Natural killer cell treated with Interleukin-12 subunit alpha and Interleukin-12 subunit beta and Interleukin-15 and Interleukin-18, amount 100 ng/mL, for 72 hours (primary cell): ENCODE measurements at regions not wholly inside any gene's neighbourhood (a gene's known extent, or its start where the extent isn't known, plus 50 kb on each side); places are given as distances from the start of the nearest gene placed in this dataset.

Source experiments
- ATAC-seq, 2 donors: fragments of 150-1000 bp; cut with Tn5 transposase in 1 of 2; sonication (Bioruptor Pico), chemical (Tn5 transposase) in 1 of 2; 2 replicates each; pipeline ENCODE4 v1.10.0; 2021
- DNase-seq: peaks from one replicate; pipeline ENCODE4 v3.0.0; 2022; ENCODE audit warnings: low spot score
- H3K27ac Mint-ChIP-seq, 2 donors: 1 replicate in 1 of 2; 2 replicates in 1 of 2; pipeline ENCODE4 v1.8.0; 2022; ENCODE audit warnings: mixed read lengths in 2 of 2, mild to moderate bottlenecking in 1 of 2, moderate library complexity in 1 of 2
- H3K27me3 Mint-ChIP-seq, 2 donors: 1 replicate in 1 of 2; 2 replicates in 1 of 2; pipeline ENCODE4 v1.8.0; 2022; ENCODE audit warnings: mixed read lengths in 2 of 2
- H3K36me3 Mint-ChIP-seq: one replicate; pipeline ENCODE4 v1.8.0; 2022; ENCODE audit warnings: mixed read lengths
- H3K4me1 Mint-ChIP-seq, 2 donors: 1 replicate in 1 of 2; 2 replicates in 1 of 2; pipeline ENCODE4 v1.8.0; 2022; ENCODE audit warnings: low read depth in 2 of 2, mixed read lengths in 2 of 2, mild to moderate bottlenecking in 1 of 2
- H3K4me3 Mint-ChIP-seq: one replicate; pipeline ENCODE4 v1.8.0; 2022; ENCODE audit warnings: mixed read lengths
- H3K9me3 Mint-ChIP-seq: 2 replicates; pipeline ENCODE4 v1.8.0; 2022; ENCODE audit warnings: mixed read lengths

DNA sequence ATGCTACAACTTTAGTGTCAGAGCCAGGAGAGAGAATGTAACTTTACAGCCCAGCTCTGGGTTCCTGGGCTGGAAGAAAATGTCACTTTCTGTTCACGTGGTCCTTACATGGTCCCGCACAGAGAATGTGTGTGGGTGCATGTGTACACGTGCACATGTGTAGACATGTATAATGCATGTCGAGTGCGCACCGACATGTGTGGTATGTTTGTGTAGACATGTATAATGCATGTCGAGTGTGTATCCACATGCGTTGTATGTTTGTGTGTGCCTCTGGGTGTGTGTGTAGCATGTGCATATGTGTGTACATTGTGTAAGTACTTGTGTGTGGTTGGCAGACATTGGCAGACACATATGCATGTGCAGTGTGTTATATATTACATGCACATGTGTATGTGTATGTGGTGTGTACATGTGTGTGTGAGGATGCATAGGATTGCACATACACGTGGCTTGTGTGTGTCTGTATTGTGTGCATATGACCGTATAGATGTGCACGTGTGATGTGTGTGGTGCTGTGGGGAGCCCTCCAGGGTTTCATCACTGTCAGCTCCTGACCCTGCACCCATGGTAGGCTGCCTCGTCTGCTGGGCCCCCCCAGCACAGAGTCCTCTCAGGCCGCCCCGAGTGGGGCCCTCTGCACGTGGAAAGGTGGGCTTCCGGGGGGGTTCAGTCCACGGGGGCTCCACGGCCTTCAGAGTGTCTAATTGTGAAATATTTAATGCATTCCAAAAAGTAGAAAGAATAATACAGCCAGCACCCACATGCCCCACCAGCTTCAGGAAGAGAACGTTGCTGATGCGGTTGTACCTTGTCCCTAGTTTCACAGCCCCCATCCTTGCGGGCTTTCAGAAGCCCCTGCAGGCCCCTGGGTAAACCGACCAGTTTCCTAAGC, 214.2 kb upstream of the GSE1 start:
- H3K4me1 Mint-ChIP-seq = no peaks in the 10 kb centered on the region
- H3K27me3 Mint-ChIP-seq = peaks cover 7 to 8% of the 10 kb centered on the region in 2 donors
- H3K4me3 Mint-ChIP-seq = no peak overlapping the region
- DNase-seq (peak; percentile 49), ATAC-seq (no peak)
- no peaks in the 10 kb centered on the region for H3K9me3 Mint-ChIP-seq
- no peak overlapping the region for H3K27ac Mint-ChIP-seq
- no peaks in the 10 kb centered on the region for H3K36me3 Mint-ChIP-seq

GRCh38 chr16:85399583-85400284, 213.4 kb upstream of the GSE1 start:
- H3K4me3 Mint-ChIP-seq = no peak overlapping the region
- H3K27ac Mint-ChIP-seq = no peak overlapping the region
- no peaks in the 10 kb centered on the region for H3K36me3 Mint-ChIP-seq
- no peaks in the 10 kb centered on the region for H3K9me3 Mint-ChIP-seq
- no peaks in the 10 kb centered on the region for H3K4me1 Mint-ChIP-seq
- peaks cover 6 to 7% of the 10 kb centered on the region in 2 donors for H3K27me3 Mint-ChIP-seq
- ATAC-seq (no peak), DNase-seq (peak; percentile 53)

DNA sequence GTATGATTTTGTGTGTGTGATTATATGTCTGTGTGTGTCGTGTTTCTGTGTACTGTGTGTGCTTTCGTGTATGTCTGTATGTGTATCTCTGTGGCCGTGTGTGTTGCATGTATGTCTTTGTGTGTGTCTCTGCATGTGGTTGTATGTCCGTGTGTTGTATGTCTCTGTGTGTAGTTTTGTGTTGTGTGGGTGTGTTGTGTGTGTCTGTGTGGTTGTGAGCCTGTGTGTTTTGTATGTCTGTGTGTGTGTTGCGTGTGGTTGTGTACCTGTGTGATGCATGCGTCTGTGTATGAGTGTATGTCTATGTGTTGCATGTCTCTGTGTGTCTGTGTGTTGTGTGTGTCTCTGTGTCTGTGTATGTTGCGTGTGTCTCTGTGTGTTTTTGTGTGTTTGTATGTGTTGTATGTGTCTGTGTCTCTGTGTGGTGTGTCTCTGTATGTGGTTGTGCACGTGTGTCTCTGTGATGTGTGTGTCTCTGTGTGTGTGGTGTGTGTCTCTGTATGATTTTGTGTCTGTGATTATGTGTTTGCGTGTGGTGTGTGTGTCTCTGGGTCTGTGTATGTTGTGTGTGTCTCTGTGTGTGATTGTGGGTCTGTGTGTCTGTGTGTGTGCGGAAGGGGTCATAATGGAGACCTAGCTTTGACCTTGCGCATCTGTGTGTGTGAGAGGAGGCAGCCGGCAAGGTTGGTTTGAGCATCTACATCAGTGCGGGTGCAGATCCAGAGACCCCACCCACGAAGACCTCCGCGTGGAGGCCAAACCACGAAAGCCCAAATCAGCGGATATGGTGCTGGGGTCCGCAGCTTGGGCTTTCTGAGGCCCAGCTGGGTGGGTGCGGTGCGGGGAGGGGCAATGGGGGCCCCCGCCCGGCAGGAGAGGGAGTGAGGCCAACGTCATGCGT, 212.6 kb upstream of the GSE1 start:
- ATAC-seq (no peak), DNase-seq (no peak)
- no peaks in the 10 kb centered on the region for H3K9me3 Mint-ChIP-seq
- H3K36me3 Mint-ChIP-seq = no peaks in the 10 kb centered on the region
- no peaks in the 10 kb centered on the region for H3K4me1 Mint-ChIP-seq
- H3K4me3 Mint-ChIP-seq = no peak overlapping the region
- peaks cover 2 to 7% of the 10 kb centered on the region in 2 donors for H3K27me3 Mint-ChIP-seq
- H3K27ac Mint-ChIP-seq = no peak overlapping the region

DNA sequence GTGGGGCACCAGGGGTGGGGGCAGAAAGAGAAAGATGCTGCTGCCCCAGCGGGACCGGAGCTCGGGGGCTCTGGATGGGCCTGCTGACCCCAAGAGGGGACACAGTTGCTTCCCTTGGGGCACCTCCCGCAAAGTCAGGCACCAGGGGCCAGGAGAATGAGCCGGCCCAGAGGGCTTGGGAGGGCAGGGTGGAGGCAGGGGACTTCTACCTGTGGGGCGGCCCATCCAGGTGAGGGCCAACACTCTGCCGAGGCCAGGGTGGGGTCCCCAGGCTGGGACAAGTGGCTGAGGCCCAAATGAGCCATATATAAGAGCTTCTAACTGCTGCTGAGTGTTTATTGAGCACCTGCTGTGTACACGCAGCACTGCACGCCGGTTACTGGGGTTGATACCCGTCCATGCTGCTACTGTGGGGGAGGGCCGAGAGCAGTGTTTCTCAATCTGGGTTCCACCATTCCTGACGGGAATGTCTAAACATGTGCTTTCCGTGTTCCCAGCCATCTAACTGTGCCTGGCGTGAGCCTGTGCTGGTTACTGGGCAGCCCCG, 211.7 kb upstream of the GSE1 start:
- peaks cover 2 to 6% of the 10 kb centered on the region in 2 donors for H3K27me3 Mint-ChIP-seq
- H3K4me1 Mint-ChIP-seq = no peaks in the 10 kb centered on the region
- ATAC-seq = no peak
- no peaks in the 10 kb centered on the region for H3K36me3 Mint-ChIP-seq
- H3K27ac Mint-ChIP-seq = no peak overlapping the region
- no peak overlapping the region for H3K4me3 Mint-ChIP-seq
- DNase-seq = peak; percentile 48
- no peaks in the 10 kb centered on the region for H3K9me3 Mint-ChIP-seq

DNA sequence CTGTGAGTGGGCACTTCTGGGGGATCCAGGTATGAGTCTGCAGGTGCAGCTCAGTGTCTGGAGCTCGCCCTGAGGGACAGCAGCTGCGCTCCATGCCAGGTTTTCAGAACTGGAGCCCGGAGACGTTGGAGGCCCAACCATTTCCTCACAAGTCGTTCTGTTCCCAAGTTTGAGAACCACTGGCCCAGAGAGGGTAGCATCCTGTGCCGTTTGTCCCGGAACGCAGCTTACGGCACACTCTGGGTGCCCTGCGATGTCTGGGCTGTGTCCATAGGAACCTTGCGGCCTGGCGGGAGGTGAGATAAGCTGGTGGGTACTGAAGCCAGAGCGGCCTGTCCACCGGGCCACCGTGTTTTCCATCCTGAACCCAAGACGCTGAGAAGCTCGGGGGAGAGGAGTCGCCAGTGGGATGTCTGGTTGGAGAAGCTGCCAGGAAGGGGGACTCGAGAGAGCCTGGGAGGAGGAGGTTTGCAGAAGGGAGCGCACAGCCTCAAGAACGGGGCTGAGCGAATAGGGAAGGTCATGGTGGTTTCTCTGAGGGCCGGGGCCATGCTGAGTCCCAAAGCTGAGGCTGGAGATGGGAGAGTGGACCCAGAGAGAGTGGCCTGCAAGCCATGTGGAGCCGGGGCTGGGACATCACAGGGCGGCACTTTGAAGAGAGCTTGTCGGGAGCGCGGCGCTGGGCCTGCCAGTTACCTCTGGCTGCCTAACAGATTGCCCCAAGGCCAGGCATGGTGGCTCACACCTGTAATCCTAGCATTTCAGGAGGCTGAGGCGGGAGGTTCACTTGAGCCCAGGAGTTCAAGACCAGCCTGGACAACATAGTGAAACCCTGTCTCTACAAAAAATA, 211.0 kb upstream of the GSE1 start:
- Mint-ChIP-seq H3K4me1 (no peaks in the 10 kb centered on the region), H3K36me3 (no peaks in the 10 kb centered on the region), H3K27ac (no peak overlapping the region), H3K4me3 (no peak overlapping the region), H3K27me3 (no peaks in the 10 kb centered on the region), H3K9me3 (no peaks in the 10 kb centered on the region)
- ATAC-seq (no peak), DNase-seq (peak; percentile 34)

GRCh38 chr16:85402910-85403692, 210.0 kb upstream of the GSE1 start:
- Mint-ChIP-seq H3K4me1 (no peaks in the 10 kb centered on the region), H3K36me3 (no peaks in the 10 kb centered on the region), H3K9me3 (no peaks in the 10 kb centered on the region), H3K4me3 (no peak overlapping the region), H3K27ac (no peak overlapping the region), H3K27me3 (no peaks in the 10 kb centered on the region)
- ATAC-seq = peak; percentile 20 to 46
- peak; percentile 56 for DNase-seq

GRCh38 chr16:85403693-85404092, 209.4 kb upstream of the GSE1 start:
- ATAC-seq = no peak

GRCh38 chr16:85412911-85413520, 200.1 kb upstream of the GSE1 start:
- no peaks in the 10 kb centered on the region for H3K36me3 Mint-ChIP-seq
- no peaks in the 10 kb centered on the region for H3K27me3 Mint-ChIP-seq
- ATAC-seq (peak in 1 of 2 donors; percentile 18), DNase-seq (no peak)
- no peak overlapping the region for H3K4me3 Mint-ChIP-seq
- no peaks in the 10 kb centered on the region for H3K9me3 Mint-ChIP-seq
- no peak overlapping the region for H3K27ac Mint-ChIP-seq
- no peaks in the 10 kb centered on the region for H3K4me1 Mint-ChIP-seq

More at GRCh38 chr16:85403693-85404092, 209.4 kb upstream of the GSE1 start:
- Mint-ChIP-seq H3K36me3 (no peaks in the 10 kb centered on the region), H3K4me3 (no peak overlapping the region), H3K9me3 (no peaks in the 10 kb centered on the region), H3K4me1 (no peaks in the 10 kb centered on the region), H3K27ac (no peak overlapping the region), H3K27me3 (no peaks in the 10 kb centered on the region)
- DNase-seq = no peak

DNA sequence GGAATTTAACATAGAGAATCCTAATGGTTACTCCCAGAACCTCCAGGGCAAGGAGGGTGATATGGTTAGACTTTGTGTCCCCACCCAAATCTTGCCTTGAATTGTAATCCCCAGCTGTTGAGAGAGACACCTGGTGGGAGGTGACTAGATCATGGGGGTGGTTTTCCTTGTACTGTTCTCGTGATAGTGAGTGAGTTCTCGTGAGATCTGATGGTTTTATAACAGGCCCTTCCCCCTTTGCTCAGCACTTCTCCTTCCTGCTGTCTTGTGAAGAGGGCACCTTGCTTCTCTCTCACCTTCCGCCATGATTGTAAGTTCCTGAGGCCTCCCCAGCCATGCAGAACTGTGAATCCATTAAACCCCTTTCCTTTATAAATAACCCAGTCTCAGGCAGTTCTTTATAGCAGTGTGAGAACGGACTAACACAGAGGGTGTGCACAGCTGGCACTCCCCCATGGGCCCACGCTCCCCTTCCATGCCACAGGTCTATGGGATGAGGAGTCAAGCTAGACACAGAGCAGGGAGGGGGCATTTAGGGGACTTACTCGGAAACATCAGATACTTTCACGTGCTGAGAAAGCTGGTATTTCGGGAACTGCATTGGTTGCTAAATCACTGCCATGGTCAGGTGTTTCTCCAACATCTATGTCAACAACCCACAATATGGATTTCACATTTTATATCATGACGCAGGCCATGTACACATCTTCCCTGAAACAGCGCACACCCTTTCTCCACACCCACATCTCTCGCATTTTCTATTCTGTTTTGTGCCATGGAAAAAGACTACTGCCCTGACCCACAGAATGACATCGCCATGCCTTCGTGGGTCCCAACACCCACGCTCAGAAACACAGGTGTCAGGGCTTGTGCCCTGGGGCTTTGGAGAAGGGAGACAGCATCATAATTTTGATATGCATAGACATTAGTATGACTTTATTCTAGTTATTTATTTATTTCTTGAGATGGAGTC, 199.1 kb upstream of the GSE1 start:
- H3K4me3 Mint-ChIP-seq = no peak overlapping the region

DNA sequence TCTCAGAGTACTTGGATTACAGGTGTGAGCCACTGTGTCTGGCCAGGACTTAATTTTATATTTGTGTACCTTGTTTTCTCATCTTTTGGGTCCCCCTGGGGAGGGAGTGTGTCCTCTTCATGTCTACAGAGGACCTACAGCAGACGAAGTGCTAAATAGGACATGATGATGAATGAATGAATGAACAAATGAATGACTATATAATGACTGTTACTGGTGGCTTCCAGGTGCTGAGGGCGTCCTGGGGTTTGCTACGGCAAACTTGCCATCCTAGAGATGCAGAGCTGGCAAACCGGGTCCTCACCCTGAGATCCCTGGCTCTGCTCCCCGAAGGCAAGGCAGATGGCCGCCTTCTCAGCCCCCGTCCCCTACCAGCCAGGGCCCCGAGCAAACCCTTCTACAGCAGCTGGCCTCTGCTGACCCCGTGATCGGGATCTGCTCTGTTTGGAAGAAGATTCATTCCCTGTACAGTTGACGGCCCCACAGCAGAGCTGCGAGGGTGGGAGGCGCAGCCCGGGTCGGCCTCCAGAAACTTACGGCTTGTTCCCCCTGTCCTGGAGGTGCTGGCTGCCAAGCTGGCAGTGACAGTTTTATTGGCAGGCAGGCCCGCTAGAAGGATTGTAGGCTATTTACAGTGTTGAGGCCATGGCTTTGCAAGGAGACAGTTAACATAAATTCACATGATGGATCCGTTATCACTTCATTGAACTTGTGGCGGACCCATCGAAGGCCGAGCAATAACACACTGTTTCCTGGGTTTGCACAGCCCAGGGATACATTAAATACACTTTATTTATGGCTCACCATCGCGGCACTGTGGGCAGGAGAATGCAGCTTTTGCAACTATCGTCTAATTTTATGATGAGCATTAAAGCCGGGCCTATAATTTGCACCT, 197.7 kb upstream of the GSE1 start:
- H3K36me3 Mint-ChIP-seq = no peaks in the 10 kb centered on the region
- no peaks in the 10 kb centered on the region for H3K9me3 Mint-ChIP-seq
- H3K4me1 Mint-ChIP-seq = no peaks in the 10 kb centered on the region
- peaks cover 0 to 3% of the 10 kb centered on the region in 2 donors for H3K27me3 Mint-ChIP-seq
- H3K27ac Mint-ChIP-seq = no peak overlapping the region
- ATAC-seq (no peak), DNase-seq (peak; percentile 41)
- no peak overlapping the region for H3K4me3 Mint-ChIP-seq

More for the DNA sequence above, 199.1 kb upstream of the GSE1 start:
- DNase-seq = no peak
- Mint-ChIP-seq H3K9me3 (no peaks in the 10 kb centered on the region), H3K27me3 (peaks cover 0 to 3% of the 10 kb centered on the region in 2 donors), H3K27ac (no peak overlapping the region), H3K4me1 (no peaks in the 10 kb centered on the region), H3K36me3 (no peaks in the 10 kb centered on the region)
- no peak for ATAC-seq
